Endothelial cell of umbilical vein (primary cell): ENCODE measurements at regions not wholly inside any gene's neighbourhood (a gene's known extent, or its start where the extent isn't known, plus 50 kb on each side); places are given as distances from the start of the nearest gene placed in this dataset.
A peak's percentile ranks its signal among the peaks of the same experiment; 100 is the strongest.

Source experiments
- BruUV-seq: library from RNA; stranded (reverse); fragments of 400-500 nt; replicated peaks from 2 replicates; lab custom pipeline; 2021; lab: Mats Ljungman, UMichigan
- CTCF ChIA-PET: fragments of 300-600, 350-600 bp; sonication (Branson Sonifier 250); formaldehyde crosslinking; loops from one replicate; lab custom pipeline; 2021; ENCODE audit warnings: antibody characterized with exemption, inconsistent platforms; lab: Charles Lee
- POLR2A ChIA-PET: fragments of 300-600, 350-600 bp; sonication (Branson Sonifier 250); formaldehyde crosslinking; loops from one replicate; lab custom pipeline; 2021; ENCODE audit warnings: antibody characterized with exemption, inconsistent platforms; lab: Charles Lee
- DNase-seq: peaks from one replicate; pipeline ENCODE4 v3.0.0-alpha.2; 2011; ENCODE audit warnings: low read depth, low spot score
- FAIRE-seq: peaks from 2 replicates; lab custom pipeline; 2011; peaks lifted over from hg19 to GRCh38; lab: Jason Lieb, UNC
- H2AFZ ChIP-seq: 2 replicates; pipeline ENCODE4 v1.6.0; 2012; ENCODE audit warnings: low read depth, low read length, control low read depth, inconsistent platforms
- H3K27ac ChIP-seq: 2 replicates; pipeline ENCODE4 v1.5.1; 2011; ENCODE audit warnings: low read depth, mild to moderate bottlenecking, control low read depth, low read length, moderate library complexity; ENCODE audit not compliant: insufficient read depth
- H3K27me3 ChIP-seq, 2 experiments: 2 replicates each; pipeline versions ENCODE4 v1.6.0 to v1.6.1; 2011; ENCODE audit warnings: low read length in 2 of 2, mixed read lengths in 1 of 2; ENCODE audit not compliant: control insufficient read depth in 2 of 2, insufficient read depth in 2 of 2
- H3K36me3 ChIP-seq, 2 experiments: 2 replicates in 1 of 2; 3 replicates in 1 of 2; pipeline ENCODE4 v1.5.1; 2011; ENCODE audit warnings: low read length in 2 of 2, mild to moderate bottlenecking in 1 of 2, moderate library complexity in 1 of 2; ENCODE audit not compliant: control insufficient read depth in 2 of 2, insufficient read depth in 2 of 2; ENCODE audit errors: extremely low read depth in 1 of 2
- H3K4me1 ChIP-seq: 3 replicates; pipeline ENCODE4 v1.5.1; 2011; ENCODE audit warnings: mild to moderate bottlenecking, low read length; ENCODE audit not compliant: control insufficient read depth, insufficient read depth; ENCODE audit errors: extremely low read depth
- H3K4me2 ChIP-seq: 2 replicates; pipeline ENCODE4 v1.6.1; 2011; ENCODE audit warnings: low read length, control low read depth, mixed read lengths; ENCODE audit not compliant: insufficient read depth
- H3K4me3 ChIP-seq, 3 experiments: fragments of 200-600 bp in 1 of 3; sonication (generic), shearing (Covaris generic) in 1 of 3; replicated peaks in 1 of 3; 2 replicates each; pipeline ENCODE4 v1.5.1; 2011 to 2016; ENCODE audit warnings: control low read depth in 3 of 3, low read length in 3 of 3, mild to moderate bottlenecking in 2 of 3, inconsistent platforms in 1 of 3, low read depth in 1 of 3, moderate library complexity in 1 of 3; ENCODE audit not compliant: insufficient read depth in 1 of 3
- H3K79me2 ChIP-seq: 2 replicates; pipeline ENCODE4 v1.6.0; 2012; ENCODE audit warnings: low read length, inconsistent platforms; ENCODE audit not compliant: control insufficient read depth, insufficient read depth
- H3K9ac ChIP-seq: replicated peaks from 2 replicates; pipeline ENCODE3; 2011; ENCODE audit warnings: low read length, control low read depth; ENCODE audit not compliant: insufficient read depth; ENCODE audit errors: extremely low read depth
- H3K9me1 ChIP-seq: replicated peaks from 3 replicates; pipeline ENCODE4 v1.6.0; 2011; ENCODE audit warnings: mild to moderate bottlenecking, low read length; ENCODE audit not compliant: control insufficient read depth, insufficient read depth; ENCODE audit errors: extremely low read depth
- H3K9me3 ChIP-seq: replicated peaks from 2 replicates; pipeline ENCODE4 v1.5.1; 2012; ENCODE audit warnings: low read length, inconsistent platforms; ENCODE audit not compliant: control insufficient read depth, insufficient read depth
- H4K20me1 ChIP-seq: replicated peaks from 2 replicates; pipeline ENCODE3; 2011; ENCODE audit warnings: mild to moderate bottlenecking, low read length; ENCODE audit not compliant: control insufficient read depth, insufficient read depth; ENCODE audit errors: extremely low read depth
- EZH2 ChIP-seq: IDR thresholded peaks from 2 replicates; pipeline ENCODE4 v1.6.1; 2012; ENCODE audit warnings: borderline replicate concordance, low read depth, mild to moderate bottlenecking, moderate library complexity, low read length, inconsistent platforms; ENCODE audit not compliant: severe bottlenecking
- FOS ChIP-seq: IDR thresholded peaks from 2 replicates; pipeline ENCODE4 v1.6.1; 2011; ENCODE audit warnings: mild to moderate bottlenecking, low read length, moderate library complexity, borderline replicate concordance; ENCODE audit not compliant: insufficient read depth
- GATA2 ChIP-seq: IDR thresholded peaks from 2 replicates; pipeline ENCODE4 v1.7.0; 2011; ENCODE audit warnings: low read depth, mild to moderate bottlenecking, moderate library complexity, mixed read lengths, low read length; ENCODE audit not compliant: insufficient read length, insufficient read depth
- JUN ChIP-seq: IDR thresholded peaks from 2 replicates; pipeline ENCODE4 v1.6.1; 2011; ENCODE audit warnings: borderline replicate concordance, low read depth; ENCODE audit not compliant: insufficient read length, insufficient read depth
- MYC ChIP-seq: IDR thresholded peaks from one replicate; pipeline ENCODE4 v1.6.1; 2011; ENCODE audit warnings: mild to moderate bottlenecking, low read depth, low read length
- POLR2A ChIP-seq: IDR thresholded peaks from 2 replicates; pipeline ENCODE4 v1.6.1; 2012; ENCODE audit warnings: low read depth, mild to moderate bottlenecking, control low read depth, low read length
- POLR2AphosphoS5 ChIP-seq: IDR thresholded peaks from 2 replicates; pipeline ENCODE4 v1.6.1; 2012; ENCODE audit warnings: low read depth, mild to moderate bottlenecking, control low read depth, low read length, moderate library complexity; ENCODE audit not compliant: insufficient read depth
- dilution Hi-C: fragments of 300-500 bp; cut with MboI; formaldehyde crosslinking; loops from one replicate; pipeline ENCODE4 v1.15.0; 2019; ENCODE audit warnings: low sequenced_read_pairs; ENCODE audit not compliant: extremely low pct_ligation_motif_present
- intact Hi-C: fragments of 100-400 bp; cut with micrococcal nuclease; formaldehyde crosslinking; loops from one replicate; pipeline ENCODE4 v1.10.0; 2022
- TF ChIP-seq, protein P1 (sequence below): IDR thresholded peaks from 2 replicates; pipeline ENCODE4 v1.6.1; 2011; ENCODE audit not compliant: insufficient read depth, insufficient read length
- TF ChIP-seq, protein P2 (sequence below), 2 donors: IDR thresholded peaks; 1 replicate in 1 of 2; 2 replicates in 1 of 2; pipeline ENCODE4 v1.5.1; 2011; ENCODE audit warnings: low read length in 2 of 2, mild to moderate bottlenecking in 2 of 2, moderate library complexity in 2 of 2, control low read depth in 1 of 2, inconsistent platforms in 1 of 2, low read depth in 1 of 2; ENCODE audit not compliant: insufficient read depth in 1 of 2; ENCODE audit errors: extremely low read depth in 1 of 2

DNA sequence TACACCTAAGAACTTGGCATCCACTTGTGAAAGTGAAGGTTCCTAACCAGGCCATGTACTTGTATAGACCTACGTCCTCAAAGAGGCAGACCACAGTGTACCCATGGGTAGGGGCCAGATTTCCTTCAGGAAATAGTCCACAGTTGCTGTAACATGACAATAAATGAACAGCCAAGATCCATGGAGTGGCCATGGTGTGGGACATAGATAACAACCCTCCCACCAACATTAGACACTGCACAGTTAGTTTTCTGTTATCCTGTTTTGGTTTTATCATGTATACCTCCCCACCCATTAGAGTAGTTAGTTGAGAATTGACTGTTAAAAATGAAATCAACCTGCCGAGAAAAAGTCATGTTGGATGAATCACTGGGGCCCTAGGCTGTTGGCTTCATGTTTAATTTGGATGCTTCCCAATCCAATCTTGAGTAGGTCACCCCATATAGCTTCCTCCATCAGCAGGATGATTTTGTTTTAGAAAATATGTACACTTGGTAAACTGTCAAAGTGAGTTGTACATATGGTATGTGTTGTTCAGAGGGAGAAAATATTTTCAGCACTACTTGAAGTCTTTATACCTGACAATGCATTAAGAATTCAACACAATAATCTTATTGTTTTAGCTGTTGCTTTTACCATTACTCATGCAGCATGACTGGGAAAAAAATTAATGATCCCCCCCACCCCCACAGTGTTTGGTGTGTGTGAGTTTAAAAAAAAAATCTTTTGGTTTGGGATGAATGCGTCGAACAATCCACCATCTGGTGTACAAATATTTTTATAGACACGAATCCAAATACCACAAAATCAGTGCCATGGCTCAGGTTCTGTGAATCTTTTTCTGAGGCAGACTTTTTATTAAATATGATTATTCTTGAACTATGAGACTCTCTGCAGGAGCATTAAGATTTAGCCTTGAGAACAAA is 88.3 kb upstream of the ARHGAP29 start:
- H3K4me2 ChIP-seq, result peak overlapping the region; percentile 37
- no peak for TF ChIP-seq EZH2
- TF ChIP-seq, protein P1, sequence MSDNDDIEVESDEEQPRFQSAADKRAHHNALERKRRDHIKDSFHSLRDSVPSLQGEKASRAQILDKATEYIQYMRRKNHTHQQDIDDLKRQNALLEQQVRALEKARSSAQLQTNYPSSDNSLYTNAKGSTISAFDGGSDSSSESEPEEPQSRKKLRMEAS, result no peak
- peak; percentile 72 for TF ChIP-seq POLR2A
- TF ChIP-seq JUN, result peak; percentile 97
- no peak for TF ChIP-seq MYC
- peak; percentile 95 for TF ChIP-seq FOS
- TF ChIP-seq GATA2, result peak; percentile 79
- peak; percentile 81 for TF ChIP-seq POLR2AphosphoS5
- TF ChIP-seq, protein P2, sequence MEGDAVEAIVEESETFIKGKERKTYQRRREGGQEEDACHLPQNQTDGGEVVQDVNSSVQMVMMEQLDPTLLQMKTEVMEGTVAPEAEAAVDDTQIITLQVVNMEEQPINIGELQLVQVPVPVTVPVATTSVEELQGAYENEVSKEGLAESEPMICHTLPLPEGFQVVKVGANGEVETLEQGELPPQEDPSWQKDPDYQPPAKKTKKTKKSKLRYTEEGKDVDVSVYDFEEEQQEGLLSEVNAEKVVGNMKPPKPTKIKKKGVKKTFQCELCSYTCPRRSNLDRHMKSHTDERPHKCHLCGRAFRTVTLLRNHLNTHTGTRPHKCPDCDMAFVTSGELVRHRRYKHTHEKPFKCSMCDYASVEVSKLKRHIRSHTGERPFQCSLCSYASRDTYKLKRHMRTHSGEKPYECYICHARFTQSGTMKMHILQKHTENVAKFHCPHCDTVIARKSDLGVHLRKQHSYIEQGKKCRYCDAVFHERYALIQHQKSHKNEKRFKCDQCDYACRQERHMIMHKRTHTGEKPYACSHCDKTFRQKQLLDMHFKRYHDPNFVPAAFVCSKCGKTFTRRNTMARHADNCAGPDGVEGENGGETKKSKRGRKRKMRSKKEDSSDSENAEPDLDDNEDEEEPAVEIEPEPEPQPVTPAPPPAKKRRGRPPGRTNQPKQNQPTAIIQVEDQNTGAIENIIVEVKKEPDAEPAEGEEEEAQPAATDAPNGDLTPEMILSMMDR (IDR thresholded peaks at IDR 0.05; ENCODE audit: extremely low read depth in 1 of 2, insufficient read depth in 1 of 2, low read depth in 1 of 2, low read length in 2 of 2), result no peak
- H3K27ac ChIP-seq, result peak overlapping the region; percentile 99
- peaks cover 3% of the 10 kb centered on the region for H3K79me2 ChIP-seq
- H3K4me1 ChIP-seq, result peaks cover 86% of the 10 kb centered on the region
- intact Hi-C loops (loop anchor here (1.0 to 5.0 kb wide), 10 partner anchors 25 to 277 kb away; partner anchors contain the start of gene ARHGAP29), dilution Hi-C loops (no loop called here)
- no peaks in the 10 kb centered on the region for H4K20me1 ChIP-seq
- no peaks in the 10 kb centered on the region for H3K27me3 ChIP-seq
- DNase-seq (peak; percentile 98), FAIRE-seq (peak; percentile 70)
- H3K36me3 ChIP-seq, result no peaks in the 10 kb centered on the region
- peak overlapping the region; percentile 96 for H3K9ac ChIP-seq
- ChIA-PET CTCF (interaction anchor here (0.9 to 22.3 kb wide), 14 partner anchors 10 to 416 kb away, joined by 3 to 1439 read pairs (median 6); partner anchors contain the start of gene GCLM), POLR2A (interaction anchor here (0.6 to 2.6 kb wide), 11 partner anchors 11 to 287 kb away, joined by 3 to 23 read pairs (median 4); partner anchors contain the start of gene ARHGAP29)
- peak overlapping the region in 1 of 3 experiments; percentile 12 for H3K4me3 ChIP-seq
- no TSS peak for BruUV-seq
- no peaks in the 10 kb centered on the region for H3K9me1 ChIP-seq
- H3K9me3 ChIP-seq, result no peaks in the 10 kb centered on the region
- no peak overlapping the region for H2AFZ ChIP-seq
